HUDEP-2 (cell line): ENCODE measurements at regions not wholly inside any gene's neighbourhood (a gene's known extent, or its start where the extent isn't known, plus 50 kb on each side); places are given as distances from the start of the nearest gene placed in this dataset.
"Not testable (repeated sequence)": the region's sequence is repeated elsewhere in the genome, so short reads cannot be mapped to it uniquely, and the experiment has no call there.

Experiments used
- DNase-seq, 76 experiments: peaks; one replicate each; lab custom pipeline; 2025; ENCODE audit not compliant: unreplicated experiment in 76 of 76; lab: John Stamatoyannopoulos, UW

- DNase-seq: not testable (repeated sequence)
Measured at GRCh38 chr1:146297781-146298574, 69.2 kb upstream of the NOTCH2NLA start.

- not testable (repeated sequence) for DNase-seq
Measured at GRCh38 chr1:146292940-146293936, 64.4 kb upstream of the NOTCH2NLA start.

GRCh38 chr1:146292424-146292823, 63.6 kb upstream of the NOTCH2NLA start:
- not testable (repeated sequence) for DNase-seq

GRCh38 chr1:146287881-146288280, 59.1 kb upstream of the NOTCH2NLA start:
- not testable (repeated sequence) for DNase-seq

- not testable (repeated sequence) for DNase-seq
Measured at GRCh38 chr1:146284760-146285159, 55.9 kb upstream of the NOTCH2NLA start.

- not testable (repeated sequence) for DNase-seq
Measured at GRCh38 chr1:146283527-146283880, 54.7 kb upstream of the NOTCH2NLA start.

- not testable (repeated sequence) for DNase-seq
Measured at GRCh38 chr1:146282807-146283526, 54.1 kb upstream of the NOTCH2NLA start.

GRCh38 chr1:146281522-146281921, 52.7 kb upstream of the NOTCH2NLA start:
- not testable (repeated sequence) for DNase-seq

GRCh38 chr1:146278758-146279157, 49.9 kb upstream of the NOTCH2NLA start:
- not testable (repeated sequence) for DNase-seq
